NCI-H146 (cell line): ENCODE measurements at regions not wholly inside any gene's neighbourhood (a gene's known extent, or its start where the extent isn't known, plus 50 kb on each side); places are given as distances from the start of the nearest gene placed in this dataset.
"Not testable (repeated sequence)": the region's sequence is repeated elsewhere in the genome, so short reads cannot be mapped to it uniquely, and the experiment has no call there.

Source experiments
- DNase-seq: peaks from one replicate; lab custom pipeline; 2025; lab: John Stamatoyannopoulos, UW

DNA sequence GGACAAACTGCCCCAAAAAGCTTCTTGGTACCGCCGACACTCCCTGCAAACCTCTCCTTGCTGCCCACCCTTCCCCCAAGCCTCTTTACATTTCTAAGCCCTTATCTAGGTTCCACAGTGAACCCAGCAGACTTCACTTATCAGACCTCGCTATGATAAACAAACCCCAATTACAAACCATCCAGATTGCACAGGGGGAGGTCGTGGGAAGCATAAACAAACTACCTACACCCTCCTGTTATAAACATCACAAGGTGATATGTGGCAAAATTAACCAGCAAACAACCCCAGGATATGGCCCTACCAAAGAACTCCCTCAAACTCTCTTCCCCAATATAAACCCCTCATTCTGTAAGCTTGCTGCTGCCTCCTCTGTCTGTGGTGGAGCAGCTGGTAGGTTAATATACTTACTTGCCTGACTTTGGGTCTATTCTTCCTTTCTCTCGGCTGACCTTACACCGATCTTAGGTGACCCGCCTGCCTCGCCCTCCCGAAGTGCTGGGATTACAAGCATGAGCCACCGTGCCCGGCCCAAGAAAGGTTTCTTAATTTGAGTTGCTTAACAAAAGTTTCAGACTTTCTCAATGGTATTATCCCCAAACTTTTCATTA, 66.0 kb upstream of the TENM4 start:
- DNase-seq, result no peak

DNA sequence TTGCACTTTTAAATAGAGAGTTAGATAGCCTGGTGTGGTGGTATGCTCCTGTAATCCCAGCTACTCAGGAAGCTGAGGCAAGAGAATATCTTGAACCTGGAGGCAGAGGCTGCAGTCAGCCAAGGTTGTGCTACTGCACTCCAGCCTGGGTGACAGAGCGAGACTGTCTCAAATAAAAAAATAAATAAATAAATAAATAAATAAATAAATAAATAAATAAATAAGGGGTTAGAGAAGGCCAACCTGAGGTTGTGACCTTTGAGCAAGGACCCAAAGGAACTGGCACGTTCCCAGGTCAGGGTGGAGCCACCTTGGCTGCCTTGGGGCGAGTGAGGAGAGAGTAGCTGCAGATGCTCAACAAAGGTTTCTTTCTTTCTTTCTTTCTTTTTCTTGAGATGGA, 65.3 kb upstream of the TENM4 start:
- no peak for DNase-seq

DNA sequence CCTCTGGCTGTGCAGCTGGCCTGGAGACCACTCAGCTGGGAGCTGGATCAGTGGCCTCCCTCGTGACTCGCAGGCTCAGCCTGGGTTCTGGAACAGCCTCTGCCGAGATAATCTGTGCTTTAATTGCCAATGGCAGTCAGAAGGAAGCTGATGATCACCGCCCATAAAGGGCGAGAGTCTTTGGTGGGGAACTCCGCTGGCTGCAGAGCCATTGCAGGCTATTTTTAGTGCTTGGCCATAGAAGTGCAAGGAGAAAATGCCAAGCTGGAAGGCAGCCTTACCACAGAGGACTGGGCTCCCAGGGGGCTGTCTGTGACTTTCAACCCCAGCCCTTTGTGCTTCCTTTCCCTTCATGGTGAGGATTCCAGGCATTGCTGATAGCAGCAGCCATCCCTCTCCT, 62.2 kb upstream of the TENM4 start:
- no peak for DNase-seq

DNA sequence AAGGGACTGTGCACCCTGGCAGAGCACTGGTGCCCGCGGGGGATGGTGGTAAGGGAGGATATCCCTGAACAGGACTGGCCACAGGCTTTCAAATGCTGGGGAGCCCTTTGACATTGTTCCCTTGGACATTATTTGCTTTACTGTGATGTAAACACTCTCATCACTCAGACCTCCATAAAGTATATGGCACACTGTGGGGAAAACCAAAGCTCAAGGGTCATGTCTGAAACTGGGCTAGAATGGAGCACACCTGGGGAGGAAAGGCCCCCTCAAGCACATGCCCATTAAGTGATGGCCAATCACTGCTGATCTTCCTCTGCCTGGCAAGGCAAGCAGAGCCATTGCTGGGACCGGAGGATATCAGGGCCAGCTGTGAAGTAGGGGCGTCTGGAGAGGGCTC, 60.9 kb upstream of the TENM4 start:
- no peak for DNase-seq

DNA sequence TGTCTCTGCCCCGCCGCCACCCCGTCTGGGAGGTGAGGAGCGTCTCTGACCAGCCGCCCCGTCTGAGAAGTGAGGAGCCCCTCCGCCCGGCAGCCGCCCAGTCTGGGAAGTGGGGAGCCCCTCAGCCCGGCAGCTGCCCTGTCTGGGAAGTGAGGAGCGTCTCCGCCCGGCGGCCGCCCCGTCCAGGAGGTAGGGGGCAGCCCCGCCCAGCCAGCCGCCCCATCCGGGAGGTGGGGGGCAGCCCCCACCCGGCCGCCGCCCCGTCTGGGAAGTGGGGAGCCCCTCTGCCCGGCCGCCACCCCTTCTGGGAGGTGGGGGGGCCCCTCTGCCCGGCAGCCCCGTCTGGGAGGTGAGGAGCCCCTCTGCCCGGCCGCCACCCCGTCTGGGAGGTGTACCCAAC, 59.1 kb upstream of the TENM4 start:
- DNase-seq, result not testable (repeated sequence)

DNA sequence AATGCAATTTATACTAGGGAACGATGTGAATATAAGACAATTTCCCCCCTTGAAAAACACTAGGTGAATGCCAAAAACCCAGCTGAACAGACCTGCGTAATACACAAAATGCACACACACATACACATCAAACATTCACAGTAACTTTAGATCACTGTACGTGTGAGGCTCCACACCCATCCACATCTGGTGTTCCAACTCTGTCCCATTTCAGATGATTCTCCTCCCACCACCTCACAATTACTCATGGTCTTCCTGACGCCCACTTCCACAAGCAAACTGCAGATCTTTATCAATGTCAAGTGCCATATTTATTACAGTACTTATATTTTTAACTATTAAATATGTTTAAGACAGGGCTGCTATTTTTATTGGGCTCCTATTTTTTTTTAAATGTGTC, 57.8 kb upstream of the TENM4 start:
- no peak for DNase-seq

DNA sequence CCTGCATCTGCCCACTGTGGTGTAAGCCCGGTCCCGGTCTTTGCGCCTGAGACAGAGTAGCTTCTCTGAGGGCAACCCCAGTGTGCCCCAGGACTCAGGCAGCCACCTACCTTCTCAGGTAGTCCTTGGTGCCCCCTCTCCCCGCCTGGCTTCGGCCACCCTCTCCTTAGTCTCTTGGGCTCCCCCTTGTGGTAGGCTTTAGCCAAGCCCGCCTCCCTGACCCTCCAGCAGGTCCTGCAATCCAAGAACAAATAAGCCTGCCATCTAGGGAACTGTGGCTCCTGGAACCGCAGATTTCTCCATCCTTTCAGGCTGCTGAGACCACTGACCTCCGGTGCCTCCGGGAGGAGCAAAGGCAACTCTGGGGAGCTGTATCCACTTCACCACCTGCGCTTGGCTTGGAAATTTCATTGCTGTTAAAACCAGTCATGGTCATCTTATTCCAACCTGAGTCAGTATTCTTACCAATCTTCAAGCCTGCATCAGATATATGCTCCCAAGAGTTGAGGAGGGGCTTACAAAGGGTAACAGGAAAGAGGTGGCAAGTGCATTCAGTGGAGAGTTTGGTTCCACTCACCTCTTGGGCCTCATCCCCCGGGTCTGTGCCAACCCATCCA, 52.8 kb upstream of the TENM4 start:
- peak; percentile 58 for DNase-seq

DNA sequence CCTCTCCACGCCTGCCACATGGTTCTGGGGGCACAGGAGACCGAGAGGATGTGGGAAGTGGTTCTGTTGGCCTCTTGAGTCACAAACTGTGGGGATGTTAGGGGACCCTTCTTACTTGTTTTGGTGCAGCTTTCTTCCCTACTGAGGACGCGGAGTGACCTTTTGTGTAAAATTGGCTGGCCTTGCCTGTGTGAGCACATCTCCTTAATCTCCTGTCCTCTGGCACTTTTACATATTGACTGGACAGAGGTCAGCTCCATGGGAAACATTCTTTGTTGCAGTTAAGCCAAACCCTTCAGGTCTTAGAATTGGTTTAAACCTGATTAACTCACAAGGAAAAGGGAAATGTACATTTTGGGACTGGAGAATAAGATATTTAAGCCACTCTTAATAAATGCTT, 51.2 kb upstream of the TENM4 start:
- DNase-seq, result no peak
